OCI-LY3 (cell line): ENCODE measurements at regions not wholly inside any gene's neighbourhood (a gene's known extent, or its start where the extent isn't known, plus 50 kb on each side); places are given as distances from the start of the nearest gene placed in this dataset.

Experiments
- CTCF ChIP-seq: fragments of 200-600, 300-600 bp; sonication (generic); IDR thresholded peaks from 2 replicates; pipeline ENCODE4 v1.5.1; 2014; ENCODE audit warnings: antibody characterized with exemption, low read length, low read depth
- EZH2phosphoT487 ChIP-seq: fragments of 200-600 bp; shearing (Covaris generic); IDR thresholded peaks from 2 replicates; pipeline ENCODE4 v1.6.1; 2018; ENCODE audit warnings: antibody characterized with exemption, mixed run types, low read depth

GRCh38 chr21:28066076-28066475, 926.6 kb downstream of the LTN1 start:
- TF ChIP-seq CTCF = no peak
- TF ChIP-seq EZH2phosphoT487 = no peak
